A673 (cell line): ENCODE measurements at regions not wholly inside any gene's neighbourhood (a gene's known extent, or its start where the extent isn't known, plus 50 kb on each side); places are given as distances from the start of the nearest gene placed in this dataset.
"Not testable (repeated sequence)": the region's sequence is repeated elsewhere in the genome, so short reads cannot be mapped to it uniquely, and the experiment has no call there.

Experiments
- BruUV-seq: library from RNA; stranded (reverse); fragments of 400-500 nt; replicated peaks from 2 replicates; lab custom pipeline; 2021; lab: Mats Ljungman, UMichigan
- CTCF ChIA-PET: fragments of 300-600 bp; sonication (Branson Sonifier 250); formaldehyde crosslinking; loops from one replicate; lab custom pipeline; 2022; ENCODE audit warnings: antibody characterized with exemption; lab: Charles Lee
- POLR2A ChIA-PET: fragments of 300-600 bp; sonication (Branson Sonifier 250); formaldehyde crosslinking; loops from one replicate; lab custom pipeline; 2022; ENCODE audit warnings: antibody characterized with exemption; ENCODE audit not compliant: low non-redundant PET; lab: Charles Lee
- DNase-seq: peaks from one replicate; pipeline ENCODE4 v3.0.0-alpha.2; 2015; ENCODE audit warnings: low spot score
- H3K27ac ChIP-seq: fragments of 200-600 bp; sonication (generic); 2 replicates; pipeline ENCODE4 v1.5.1; 2016; ENCODE audit warnings: mixed run types, low read depth, mild to moderate bottlenecking, mixed read lengths, antibody characterized with exemption, low read length; ENCODE audit not compliant: poor library complexity, severe bottlenecking
- H3K27me3 ChIP-seq: fragments of 200-600 bp; sonication (generic); replicated peaks from 2 replicates; pipeline ENCODE4 v1.6.1; 2017; ENCODE audit warnings: mixed run types, low read depth, mild to moderate bottlenecking, mixed read lengths, antibody characterized with exemption, low read length; ENCODE audit not compliant: insufficient read depth, poor library complexity
- H3K36me3 ChIP-seq: fragments of 200-600 bp; sonication (generic); 2 replicates; pipeline ENCODE4 v1.6.1; 2016; ENCODE audit warnings: mixed run types, mild to moderate bottlenecking, mixed read lengths, antibody characterized with exemption, low read length; ENCODE audit not compliant: insufficient read depth, poor library complexity, severe bottlenecking
- H3K4me1 ChIP-seq: fragments of 200-600 bp; sonication (generic); 2 replicates; pipeline ENCODE4 v1.6.1; 2017; ENCODE audit warnings: mixed run types, mild to moderate bottlenecking, mixed read lengths, antibody characterized with exemption, low read length; ENCODE audit not compliant: insufficient read depth, poor library complexity, severe bottlenecking
- H3K4me3 ChIP-seq: fragments of 200-600 bp; sonication (generic); 2 replicates; pipeline ENCODE4 v1.5.1; 2016; ENCODE audit warnings: low read depth, mixed run types, mild to moderate bottlenecking, mixed read lengths, low read length; ENCODE audit not compliant: poor library complexity, severe bottlenecking
- H3K9me3 ChIP-seq: fragments of 200-600 bp; sonication (generic); 2 replicates; pipeline ENCODE4 v1.6.1; 2016; ENCODE audit warnings: mixed run types, low read depth, mild to moderate bottlenecking, mixed read lengths, antibody characterized with exemption, low read length; ENCODE audit not compliant: poor library complexity, severe bottlenecking
- intact Hi-C: fragments of 100-400 bp; cut with micrococcal nuclease; formaldehyde crosslinking; loops from one replicate; pipeline ENCODE4 v1.10.0; 2022; ENCODE audit not compliant: unreplicated experiment

DNA sequence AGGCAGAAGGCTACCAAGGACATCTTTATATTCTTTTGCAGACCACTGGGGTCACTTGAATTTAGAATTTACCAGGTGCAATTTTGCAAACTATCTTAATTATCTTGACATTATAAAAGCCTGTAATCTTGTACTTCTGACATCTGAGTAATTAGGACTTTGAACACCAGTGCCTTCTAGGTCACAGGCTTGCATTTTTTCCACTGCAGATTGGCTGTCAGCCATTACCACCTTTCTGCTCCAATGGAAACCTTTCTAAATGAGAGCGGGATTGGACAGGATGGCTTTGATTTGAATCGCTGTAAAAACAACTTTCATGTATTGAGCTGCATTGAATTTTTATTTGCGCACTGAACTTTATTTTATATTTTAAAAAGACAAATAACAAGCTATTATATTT, 893.3 kb upstream of the TPTE start:
- H3K4me3 ChIP-seq, POLR2A ChIA-PET, H3K4me1 ChIP-seq, CTCF ChIA-PET, intact Hi-C loops, H3K9me3 ChIP-seq, BruUV-seq, DNase-seq, H3K36me3 ChIP-seq, H3K27me3 ChIP-seq, H3K27ac ChIP-seq: not testable (repeated sequence)

DNA sequence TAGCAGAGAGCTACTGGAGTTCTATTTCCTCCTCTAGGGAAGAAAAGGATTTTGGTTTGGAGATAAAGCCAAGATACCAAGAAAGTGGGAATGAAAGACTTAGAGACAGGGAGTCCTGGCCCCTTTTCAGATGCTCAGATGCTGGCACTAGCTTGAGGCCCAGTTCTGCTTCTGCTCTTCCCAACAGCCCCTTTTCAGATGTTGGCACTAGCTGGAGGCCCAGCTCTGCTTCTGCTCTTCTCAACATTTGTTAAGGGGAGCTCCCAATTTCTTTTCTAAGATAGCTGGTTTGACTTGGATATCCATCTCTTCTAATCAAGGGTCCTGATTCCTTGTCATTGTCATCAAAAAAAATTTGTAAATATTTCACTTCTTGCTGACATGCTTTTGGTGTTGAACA, 874.0 kb upstream of the TPTE start:
- H3K36me3 ChIP-seq, H3K27me3 ChIP-seq, H3K4me1 ChIP-seq, H3K4me3 ChIP-seq, CTCF ChIA-PET, BruUV-seq, H3K27ac ChIP-seq, intact Hi-C loops, DNase-seq, POLR2A ChIA-PET: not testable (repeated sequence)
- peaks cover 23% of the 10 kb centered on the region for H3K9me3 ChIP-seq

DNA sequence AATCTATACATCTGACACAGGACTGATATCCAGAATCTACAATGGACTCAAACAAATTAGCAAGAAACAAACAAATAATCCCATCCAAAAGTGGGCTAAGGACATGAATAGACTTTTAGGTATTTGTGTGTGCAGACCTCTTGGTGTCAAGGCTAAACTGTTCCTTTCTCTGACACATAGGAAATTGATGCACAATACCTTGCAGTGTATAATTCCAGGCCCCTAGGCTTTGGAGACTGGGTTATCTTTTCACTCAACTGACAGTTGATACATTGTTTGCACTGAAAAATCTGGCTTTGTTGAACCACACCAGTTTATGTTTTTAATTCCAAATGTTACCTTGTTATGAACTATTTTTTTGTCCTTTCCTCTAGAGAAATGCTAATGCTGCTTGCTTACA, 873.1 kb upstream of the TPTE start:
- BruUV-seq, POLR2A ChIA-PET, H3K27ac ChIP-seq, H3K4me3 ChIP-seq, H3K27me3 ChIP-seq, CTCF ChIA-PET, intact Hi-C loops, DNase-seq, H3K36me3 ChIP-seq, H3K4me1 ChIP-seq: not testable (repeated sequence)
- H3K9me3 ChIP-seq, result peaks cover 27% of the 10 kb centered on the region

DNA sequence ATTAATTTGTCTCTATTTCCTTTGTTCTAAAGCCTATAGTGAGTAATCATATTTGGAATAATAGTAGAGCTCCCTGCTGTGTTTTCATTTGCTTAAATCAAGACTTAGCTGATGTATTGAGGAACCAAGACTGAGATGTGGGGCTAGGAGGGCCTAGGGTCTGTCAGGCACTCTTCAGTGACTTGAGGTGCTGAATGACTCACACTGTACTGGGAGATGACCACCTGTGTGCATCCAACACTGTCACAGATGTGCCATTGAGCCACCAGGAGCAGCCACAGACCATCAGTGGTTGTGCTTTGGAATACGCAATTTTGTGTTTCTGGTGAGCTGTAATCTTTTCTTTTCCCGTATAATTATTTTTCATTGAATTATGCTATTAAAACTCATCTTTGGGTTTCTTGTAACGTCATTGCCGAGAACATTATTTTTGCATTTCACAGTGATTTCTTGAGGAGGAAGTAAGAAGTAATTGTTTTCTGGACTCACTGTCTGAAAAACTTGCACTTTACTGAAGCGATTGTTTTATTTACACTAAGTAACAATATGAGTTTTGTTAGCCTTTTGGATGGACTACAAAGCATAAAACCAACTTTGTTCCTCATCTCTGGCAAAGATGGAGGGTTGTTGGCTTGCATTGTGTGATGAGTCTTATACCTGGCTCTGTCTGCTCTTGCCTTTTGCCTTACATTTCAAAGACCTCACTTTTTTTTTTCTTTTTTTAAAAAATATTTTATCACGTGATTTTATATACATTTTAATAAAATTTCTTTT, 872.2 kb upstream of the TPTE start:
- H3K27me3 ChIP-seq, CTCF ChIA-PET, H3K4me1 ChIP-seq, POLR2A ChIA-PET, H3K36me3 ChIP-seq, intact Hi-C loops, DNase-seq, H3K27ac ChIP-seq, H3K4me3 ChIP-seq, BruUV-seq: not testable (repeated sequence)
- peaks cover 35% of the 10 kb centered on the region for H3K9me3 ChIP-seq

DNA sequence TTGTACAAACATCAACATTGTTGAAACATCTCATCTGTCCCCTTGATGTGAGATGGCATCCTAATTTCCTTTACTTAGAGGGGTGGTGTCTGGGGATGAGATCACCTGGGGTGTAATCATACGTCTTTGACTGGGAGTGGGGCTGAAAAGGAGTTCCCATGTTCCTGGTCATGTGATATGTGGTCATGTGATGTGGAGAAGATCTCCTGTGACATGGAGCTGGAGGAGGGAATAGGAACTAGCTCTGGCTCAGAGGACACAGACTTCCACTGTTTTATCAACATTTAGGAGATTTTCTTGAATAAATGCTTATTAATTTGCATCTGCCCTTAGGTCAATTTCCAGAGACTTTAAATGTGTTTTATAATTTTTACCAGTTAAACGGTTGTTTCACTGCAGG, 868.6 kb upstream of the TPTE start:
- peaks cover 61% of the 10 kb centered on the region for H3K9me3 ChIP-seq
- H3K27ac ChIP-seq, intact Hi-C loops, H3K36me3 ChIP-seq, DNase-seq, POLR2A ChIA-PET, CTCF ChIA-PET, H3K27me3 ChIP-seq, BruUV-seq, H3K4me1 ChIP-seq, H3K4me3 ChIP-seq: not testable (repeated sequence)

DNA sequence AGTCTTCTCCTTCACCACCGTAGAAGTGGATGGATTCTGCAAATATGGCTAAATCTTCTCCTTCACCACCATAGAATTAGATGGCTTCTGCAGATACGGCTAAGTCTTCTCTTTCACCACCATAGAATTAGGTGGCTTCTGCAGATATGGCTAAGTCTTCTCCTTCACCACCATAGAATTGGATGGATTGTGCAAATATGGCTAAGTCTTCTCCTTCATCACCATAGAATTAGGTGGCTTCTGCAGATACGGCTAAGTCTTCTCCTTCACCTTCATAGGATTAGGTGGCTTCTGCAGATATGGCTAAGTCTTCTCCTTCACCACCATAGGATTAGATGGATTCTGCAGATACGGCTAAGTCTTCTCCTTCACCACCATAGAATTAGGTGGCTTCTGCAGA, 866.2 kb upstream of the TPTE start:
- H3K27me3 ChIP-seq, POLR2A ChIA-PET, H3K4me3 ChIP-seq, H3K27ac ChIP-seq, H3K4me1 ChIP-seq, intact Hi-C loops, DNase-seq, CTCF ChIA-PET, BruUV-seq, H3K36me3 ChIP-seq: not testable (repeated sequence)
- peaks cover 52% of the 10 kb centered on the region for H3K9me3 ChIP-seq

DNA sequence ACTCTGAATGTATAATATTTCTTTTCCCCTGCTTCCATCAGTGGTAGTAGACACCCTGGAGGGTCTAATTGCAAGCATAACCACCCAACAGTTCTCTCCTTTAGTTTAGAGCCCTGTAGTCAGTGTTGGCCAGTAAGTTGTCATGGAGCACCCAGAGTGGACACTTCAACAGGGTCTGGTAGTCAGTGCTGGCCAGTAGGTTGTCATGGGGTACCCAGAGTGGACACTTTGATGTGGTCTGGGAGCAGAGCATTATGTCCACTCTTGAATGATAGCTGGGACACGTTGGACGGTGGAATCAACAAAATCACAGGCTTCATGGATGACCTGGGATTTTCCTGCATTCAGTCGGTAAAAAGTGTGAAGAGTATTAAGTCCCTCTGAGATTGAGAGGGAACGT, 864.9 kb upstream of the TPTE start:
- POLR2A ChIA-PET, H3K27me3 ChIP-seq, H3K4me1 ChIP-seq, H3K36me3 ChIP-seq, H3K4me3 ChIP-seq, BruUV-seq, DNase-seq, H3K27ac ChIP-seq, intact Hi-C loops, CTCF ChIA-PET: not testable (repeated sequence)
- H3K9me3 ChIP-seq, result peaks cover 49% of the 10 kb centered on the region

DNA sequence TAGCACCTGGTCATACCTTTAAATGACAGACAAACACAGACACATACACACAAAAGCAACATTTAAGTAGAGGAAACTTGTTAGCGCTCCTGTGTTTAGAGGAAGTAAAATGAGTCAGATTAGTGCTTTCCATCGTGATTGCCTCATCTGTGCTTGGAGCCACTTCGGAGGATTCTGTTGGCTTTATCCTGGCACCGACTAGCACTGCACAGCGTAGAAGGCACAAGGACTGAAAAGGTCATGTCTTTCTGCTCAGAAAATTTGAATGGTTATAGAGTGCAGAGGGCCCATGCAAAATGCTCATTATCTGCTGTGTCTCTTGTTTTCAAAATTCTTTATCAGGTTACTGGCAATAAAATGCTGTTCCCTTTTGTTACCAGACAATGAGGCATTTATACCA, 863.6 kb upstream of the TPTE start:
- intact Hi-C loops, POLR2A ChIA-PET, CTCF ChIA-PET, BruUV-seq, H3K4me1 ChIP-seq, H3K36me3 ChIP-seq, H3K27ac ChIP-seq, DNase-seq, H3K4me3 ChIP-seq, H3K27me3 ChIP-seq: not testable (repeated sequence)
- H3K9me3 ChIP-seq, result peaks cover 47% of the 10 kb centered on the region
